ENCODE measurements at regions not wholly inside any gene's neighbourhood (a gene's known extent, or its start where the extent isn't known, plus 50 kb on each side); places are given as distances from the start of the nearest gene placed in this dataset.

DNA sequence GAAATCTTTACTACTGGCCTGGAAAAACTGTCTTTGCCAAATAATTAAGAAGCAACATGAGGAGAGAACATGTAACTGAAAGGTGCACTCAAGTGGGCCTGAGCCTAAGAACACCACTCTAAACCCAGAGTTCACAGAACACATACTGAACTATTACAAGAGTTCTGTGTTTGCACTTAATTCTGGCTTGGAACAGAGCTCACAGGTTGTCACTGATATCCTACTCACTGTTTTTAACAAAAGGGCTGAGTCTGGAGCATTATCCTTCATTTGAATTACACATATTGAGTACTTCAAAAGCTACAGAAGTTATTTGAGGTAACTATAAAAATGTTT lies 164.7 kb downstream of the OGFRL1 start:
- TF ChIP-seq, protein P1, sequence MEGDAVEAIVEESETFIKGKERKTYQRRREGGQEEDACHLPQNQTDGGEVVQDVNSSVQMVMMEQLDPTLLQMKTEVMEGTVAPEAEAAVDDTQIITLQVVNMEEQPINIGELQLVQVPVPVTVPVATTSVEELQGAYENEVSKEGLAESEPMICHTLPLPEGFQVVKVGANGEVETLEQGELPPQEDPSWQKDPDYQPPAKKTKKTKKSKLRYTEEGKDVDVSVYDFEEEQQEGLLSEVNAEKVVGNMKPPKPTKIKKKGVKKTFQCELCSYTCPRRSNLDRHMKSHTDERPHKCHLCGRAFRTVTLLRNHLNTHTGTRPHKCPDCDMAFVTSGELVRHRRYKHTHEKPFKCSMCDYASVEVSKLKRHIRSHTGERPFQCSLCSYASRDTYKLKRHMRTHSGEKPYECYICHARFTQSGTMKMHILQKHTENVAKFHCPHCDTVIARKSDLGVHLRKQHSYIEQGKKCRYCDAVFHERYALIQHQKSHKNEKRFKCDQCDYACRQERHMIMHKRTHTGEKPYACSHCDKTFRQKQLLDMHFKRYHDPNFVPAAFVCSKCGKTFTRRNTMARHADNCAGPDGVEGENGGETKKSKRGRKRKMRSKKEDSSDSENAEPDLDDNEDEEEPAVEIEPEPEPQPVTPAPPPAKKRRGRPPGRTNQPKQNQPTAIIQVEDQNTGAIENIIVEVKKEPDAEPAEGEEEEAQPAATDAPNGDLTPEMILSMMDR (IDR thresholded peaks at IDR 0.05) = no peak
- no peak for TF ChIP-seq EP300 (IDR thresholded peaks at IDR 0.05)
- TF ChIP-seq POLR2A (IDR thresholded peaks at IDR 0.05) = no peak
